HG03442 (cell line): ENCODE measurements at regions not wholly inside any gene's neighbourhood (a gene's known extent, or its start where the extent isn't known, plus 50 kb on each side); places are given as distances from the start of the nearest gene placed in this dataset.

Experiments
- ATAC-seq: cut with Tn5 transposase; IDR thresholded peaks from one replicate; pipeline ENCODE4 v1.9.1; 2021; ENCODE audit warnings: mild to moderate bottlenecking, moderate library complexity; ENCODE audit not compliant: unreplicated experiment

- no peak for ATAC-seq
Observed at GRCh38 chr7:3229904-3230470, 71.1 kb upstream of the SDK1 start.

- no peak for ATAC-seq
Observed at GRCh38 chr7:3230908-3231307, 70.1 kb upstream of the SDK1 start.

- no peak for ATAC-seq
Observed at GRCh38 chr7:3232228-3232627, 68.8 kb upstream of the SDK1 start.

GRCh38 chr7:3233301-3233700, 67.8 kb upstream of the SDK1 start:
- no peak for ATAC-seq

GRCh38 chr7:3234051-3234450, 67.0 kb upstream of the SDK1 start:
- no peak for ATAC-seq

GRCh38 chr7:3234851-3235250, 66.2 kb upstream of the SDK1 start:
- ATAC-seq, result no peak

- no peak for ATAC-seq
Observed at GRCh38 chr7:3235322-3235721, 65.7 kb upstream of the SDK1 start.

- ATAC-seq, result no peak
Observed at GRCh38 chr7:3236268-3236667, 64.8 kb upstream of the SDK1 start.

GRCh38 chr7:3238525-3239210, 62.4 kb upstream of the SDK1 start:
- no peak for ATAC-seq

GRCh38 chr7:3239291-3239691, 61.8 kb upstream of the SDK1 start:
- ATAC-seq, result no peak

GRCh38 chr7:3240826-3241430, 60.1 kb upstream of the SDK1 start:
- no peak for ATAC-seq

GRCh38 chr7:3241686-3242258, 59.3 kb upstream of the SDK1 start:
- no peak for ATAC-seq

- no peak for ATAC-seq
Observed at GRCh38 chr7:3242398-3242972, 58.6 kb upstream of the SDK1 start.

- ATAC-seq, result no peak
Observed at GRCh38 chr7:3243256-3243655, 57.8 kb upstream of the SDK1 start.

- ATAC-seq, result no peak
Observed at GRCh38 chr7:3243680-3244079, 57.4 kb upstream of the SDK1 start.

- no peak for ATAC-seq
Observed at GRCh38 chr7:3244241-3244814, 56.7 kb upstream of the SDK1 start.

- ATAC-seq, result no peak
Observed at GRCh38 chr7:3245077-3245476, 56.0 kb upstream of the SDK1 start.

- no peak for ATAC-seq
Observed at GRCh38 chr7:3245721-3246120, 55.3 kb upstream of the SDK1 start.

- ATAC-seq, result no peak
Observed at GRCh38 chr7:3246127-3246526, 54.9 kb upstream of the SDK1 start.

GRCh38 chr7:3246651-3247050, 54.4 kb upstream of the SDK1 start:
- no peak for ATAC-seq

GRCh38 chr7:3250725-3251124, 50.3 kb upstream of the SDK1 start:
- ATAC-seq, result no peak
